GM21576 (cell line): ENCODE measurements at regions not wholly inside any gene's neighbourhood (a gene's known extent, or its start where the extent isn't known, plus 50 kb on each side); places are given as distances from the start of the nearest gene placed in this dataset.
"Not testable (repeated sequence)": the region's sequence is repeated elsewhere in the genome, so short reads cannot be mapped to it uniquely, and the experiment has no call there.

Experiments used
- ATAC-seq: cut with Tn5 transposase; IDR thresholded peaks from one replicate; pipeline ENCODE4 v1.9.1; 2021; ENCODE audit warnings: mild to moderate bottlenecking, moderate library complexity; ENCODE audit not compliant: unreplicated experiment

DNA sequence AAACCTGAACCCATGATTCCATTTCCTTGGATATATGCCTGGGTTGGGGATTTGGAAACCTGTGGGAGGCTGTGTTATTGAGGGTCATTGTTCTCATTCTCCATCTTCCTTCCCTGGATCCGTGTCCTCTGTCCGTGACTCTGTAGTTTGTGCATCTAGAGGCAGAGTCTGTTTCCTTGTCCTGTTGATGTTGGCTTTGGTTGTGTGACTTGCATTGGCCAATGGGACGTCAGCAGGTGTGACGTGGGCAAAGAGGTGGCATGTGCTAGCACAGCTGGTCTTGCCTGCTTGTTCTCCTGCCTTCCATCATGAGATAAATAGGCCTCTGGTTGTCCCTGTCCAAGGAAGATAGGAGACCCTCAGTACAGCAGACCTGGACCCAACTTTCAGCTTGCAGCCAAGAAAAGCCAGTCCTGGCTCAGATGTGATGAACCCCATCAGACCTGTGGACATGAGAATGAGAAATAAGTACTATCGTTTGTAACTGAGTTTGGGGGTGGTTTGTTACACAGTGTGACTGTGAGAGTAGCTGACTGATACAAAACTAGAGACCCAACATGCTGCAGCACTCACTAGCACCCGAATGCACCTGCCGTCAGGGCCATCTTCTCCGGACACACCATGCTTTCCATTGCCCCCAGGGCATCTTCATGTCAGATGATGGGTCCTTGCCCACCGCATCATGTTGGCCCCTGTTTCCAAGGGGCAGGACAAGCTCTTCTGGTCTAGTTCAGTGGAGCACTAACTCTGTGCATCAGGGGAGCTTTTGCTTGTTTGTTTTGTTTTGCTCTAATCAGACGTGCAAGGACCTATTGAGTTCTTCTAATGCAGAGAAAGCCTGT lies 195.3 kb upstream of the SULF2 start:
- ATAC-seq = no peak

GRCh38 chr20:47979361-47980095 lies 194.2 kb upstream of the SULF2 start:
- not testable (repeated sequence) for ATAC-seq

GRCh38 chr20:47978428-47979120 lies 193.3 kb upstream of the SULF2 start:
- not testable (repeated sequence) for ATAC-seq

DNA sequence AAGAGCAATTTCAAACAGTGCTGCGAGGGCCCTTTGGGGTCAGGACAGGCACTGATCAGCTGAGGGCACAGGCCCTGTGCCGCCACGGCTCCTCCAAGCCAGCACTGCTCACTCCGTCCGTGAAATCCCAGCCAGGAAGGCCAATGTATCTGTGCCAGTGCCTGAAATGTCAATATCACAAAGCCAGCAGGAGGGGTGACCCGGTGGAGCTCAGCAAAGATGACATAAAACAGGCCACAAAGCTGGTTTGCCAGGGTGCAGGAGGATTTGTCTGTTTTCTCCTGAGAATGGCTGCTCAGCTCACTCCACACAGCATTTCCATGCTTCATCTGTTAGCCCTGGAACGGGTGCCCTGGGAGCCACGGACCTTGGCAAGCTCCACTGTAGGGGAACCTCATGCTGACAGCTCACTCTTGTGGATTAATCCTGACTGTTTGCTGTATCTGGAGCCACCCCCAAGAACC lies 192.5 kb upstream of the SULF2 start:
- ATAC-seq = not testable (repeated sequence)

DNA sequence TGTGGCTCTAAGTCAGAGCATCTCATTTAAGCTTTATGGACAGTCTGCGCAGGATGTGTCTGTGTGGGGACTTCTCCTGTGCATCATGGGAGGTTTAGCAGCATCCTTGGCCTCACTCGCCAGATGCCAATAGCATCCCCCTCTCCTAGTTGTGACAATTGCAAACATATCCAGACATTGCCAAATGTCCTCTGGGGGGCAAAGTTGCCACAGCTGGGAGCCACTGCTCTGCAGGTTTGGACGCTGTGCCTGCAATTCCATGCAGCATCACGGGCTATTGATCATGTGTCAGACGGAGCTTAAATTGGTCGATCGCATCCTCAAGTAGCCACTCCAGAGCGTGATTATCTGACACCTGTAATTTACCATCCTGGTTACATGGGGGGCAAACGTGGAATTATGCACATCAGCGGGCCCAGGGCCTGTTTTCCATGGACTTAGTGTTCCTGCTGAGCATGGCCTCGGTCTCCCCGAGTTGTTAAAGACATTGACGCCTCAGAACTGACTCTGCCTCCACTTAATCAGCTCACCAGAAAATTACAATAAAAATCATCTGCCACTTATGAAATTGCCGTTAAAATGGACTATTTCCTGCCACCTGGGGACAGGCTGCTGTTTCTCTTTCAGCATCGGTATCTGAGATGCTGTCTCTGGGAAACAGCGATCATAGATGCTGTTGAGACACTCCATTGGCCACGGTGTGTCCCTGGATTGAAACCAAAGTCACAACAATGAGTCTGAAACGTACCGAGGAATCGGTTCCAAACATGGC lies 191.9 kb upstream of the SULF2 start:
- not testable (repeated sequence) for ATAC-seq

GRCh38 chr20:47974234-47974878 lies 189.1 kb upstream of the SULF2 start:
- no peak for ATAC-seq

DNA sequence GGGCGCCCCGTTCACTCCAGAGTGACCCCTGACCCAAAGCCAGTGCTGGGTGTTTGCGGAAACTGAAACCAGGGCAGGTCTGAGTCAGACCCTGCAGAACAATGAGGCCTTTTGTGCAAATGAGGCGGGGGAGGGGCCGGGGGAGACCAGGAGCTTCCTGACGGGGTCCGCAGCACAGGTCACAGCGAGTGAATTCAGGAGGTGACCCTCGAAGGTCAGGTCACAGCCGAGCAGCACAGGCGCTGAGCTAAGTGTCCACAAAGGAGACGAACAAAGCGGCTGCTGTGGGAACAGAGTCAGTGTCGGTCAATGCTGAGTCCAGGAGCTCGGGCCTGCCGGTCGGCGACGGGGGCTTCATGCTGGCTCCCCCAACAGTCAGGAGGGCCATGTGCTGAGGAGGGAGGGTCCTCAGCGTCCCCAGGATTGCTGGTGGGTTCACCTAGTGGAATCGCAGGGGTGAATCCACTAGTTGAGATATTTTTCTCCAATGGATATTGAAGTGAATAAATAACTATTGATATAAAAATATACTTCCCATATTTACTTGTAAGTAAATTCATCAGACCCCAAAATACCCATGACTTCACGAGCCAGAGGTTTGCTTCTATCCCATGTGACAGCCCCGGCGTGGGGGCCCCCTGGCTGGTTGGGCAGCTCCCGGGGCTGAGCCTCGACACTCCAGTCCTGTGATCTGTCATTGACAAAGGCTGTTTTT lies 188.4 kb upstream of the SULF2 start:
- ATAC-seq = no peak

- no peak for ATAC-seq
Observed at GRCh38 chr20:47972916-47973309, 187.6 kb upstream of the SULF2 start.

DNA sequence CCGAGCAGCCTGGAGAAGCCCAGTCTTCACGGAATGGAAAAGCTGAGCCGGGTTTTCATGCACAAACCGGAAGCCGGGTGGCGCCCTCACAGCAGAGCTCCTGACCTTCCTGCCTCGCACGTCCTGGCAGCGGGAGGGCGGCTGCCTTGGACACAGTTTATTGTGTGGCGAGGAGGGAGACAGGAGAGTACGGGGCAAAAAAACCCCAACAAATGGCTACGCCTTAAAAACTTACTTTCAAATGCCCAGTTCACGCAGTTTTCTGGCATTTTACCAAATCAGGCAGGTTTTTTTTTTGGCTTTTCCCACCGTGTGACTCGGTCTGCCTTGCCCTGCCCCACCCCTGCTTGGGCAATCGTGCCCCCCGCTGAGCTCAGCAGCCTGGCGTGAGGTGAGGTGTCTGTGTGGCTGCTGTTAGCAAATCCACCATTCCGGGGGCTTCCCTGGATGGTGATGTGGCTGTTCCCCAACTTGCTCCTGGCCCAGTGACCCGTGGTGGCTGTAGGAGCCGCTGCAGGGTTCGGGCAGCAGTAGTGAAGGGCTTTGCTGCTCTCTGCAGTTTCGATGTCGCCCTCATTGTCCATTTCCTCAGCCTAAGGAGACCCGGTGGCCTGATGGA lies 187.1 kb upstream of the SULF2 start:
- not testable (repeated sequence) for ATAC-seq

DNA sequence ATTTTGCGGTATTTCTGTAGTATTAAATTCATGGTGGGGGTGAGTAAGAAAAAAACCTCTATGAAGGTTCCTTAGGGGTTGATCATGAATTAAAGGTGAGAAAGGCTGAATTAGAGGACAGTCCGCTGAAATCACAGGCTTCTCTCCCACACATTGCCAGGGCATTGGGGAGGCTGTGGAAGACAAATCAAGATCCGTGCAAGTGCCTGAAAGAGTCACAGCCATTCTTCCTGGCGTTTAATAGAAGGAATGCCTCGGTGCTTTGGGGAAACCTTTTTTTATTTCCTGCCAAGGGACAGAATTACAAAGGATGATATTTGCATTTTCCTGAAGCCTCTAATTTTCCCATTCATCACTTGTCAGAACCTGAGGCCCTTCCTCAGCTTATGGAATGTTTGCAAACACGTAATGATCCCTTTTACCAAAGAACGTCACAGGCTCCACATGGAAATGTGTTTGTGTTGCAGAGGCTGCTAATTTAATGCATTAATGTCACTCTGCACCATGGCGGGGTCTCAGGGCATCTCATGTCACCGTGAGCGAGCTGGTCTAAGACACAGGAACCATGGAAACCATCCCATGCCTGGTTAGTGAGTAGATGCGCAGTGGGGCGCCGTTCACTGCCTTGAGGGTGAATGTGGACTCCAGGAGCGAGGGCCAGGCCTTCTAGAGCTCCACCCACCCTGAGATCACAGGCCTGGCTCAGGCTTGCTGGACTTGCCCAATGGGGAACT lies 185.9 kb upstream of the SULF2 start:
- no peak for ATAC-seq

DNA sequence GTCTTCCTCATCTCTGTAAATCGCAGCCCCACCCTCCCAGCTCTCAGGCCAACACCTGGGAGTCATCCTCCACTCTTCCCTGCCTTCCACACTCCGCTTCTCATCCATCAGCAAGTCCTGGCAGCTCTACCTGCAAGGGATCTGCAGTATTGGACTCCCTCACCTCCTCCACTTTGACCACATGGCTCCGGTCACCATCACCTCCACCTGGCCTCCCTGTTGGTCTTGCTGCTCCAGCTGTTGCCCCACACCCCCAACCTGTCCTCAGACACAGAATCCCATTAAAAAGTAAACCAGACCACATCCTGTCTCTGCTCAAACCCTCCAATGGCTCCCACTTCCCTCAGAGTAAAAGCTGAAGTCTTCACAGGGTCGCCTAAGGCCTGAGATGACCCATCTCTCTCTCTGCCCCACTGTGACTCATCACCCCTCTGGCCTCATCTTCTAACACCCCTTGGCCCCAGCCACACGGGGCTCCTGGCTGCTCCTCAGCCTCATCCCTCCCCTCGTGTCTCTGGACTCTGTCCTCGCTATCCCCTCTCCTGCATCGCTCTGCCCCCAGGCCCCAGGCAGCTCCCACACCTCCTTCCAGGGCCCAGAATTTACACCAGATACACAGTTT lies 185.1 kb upstream of the SULF2 start:
- ATAC-seq = no peak

DNA sequence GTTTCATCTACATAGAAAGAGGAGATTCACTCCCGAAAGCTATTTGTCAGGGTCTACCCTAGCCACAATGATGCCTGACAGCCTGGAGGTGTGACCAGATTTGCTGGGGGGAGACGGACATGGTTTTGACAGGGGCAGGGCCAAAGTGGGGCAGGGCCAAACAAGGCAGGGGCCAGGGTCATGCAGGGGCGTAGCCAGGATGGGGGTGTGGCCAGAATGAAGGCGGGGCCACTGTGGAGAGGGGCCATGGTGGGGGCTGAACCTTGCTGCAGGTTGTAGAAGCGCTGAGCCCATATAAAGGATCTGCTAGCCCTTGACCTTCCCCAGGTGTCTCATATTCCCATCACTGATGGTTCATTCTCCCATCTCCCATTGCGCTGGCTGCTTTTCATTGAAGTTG lies 184.1 kb upstream of the SULF2 start:
- no peak for ATAC-seq

DNA sequence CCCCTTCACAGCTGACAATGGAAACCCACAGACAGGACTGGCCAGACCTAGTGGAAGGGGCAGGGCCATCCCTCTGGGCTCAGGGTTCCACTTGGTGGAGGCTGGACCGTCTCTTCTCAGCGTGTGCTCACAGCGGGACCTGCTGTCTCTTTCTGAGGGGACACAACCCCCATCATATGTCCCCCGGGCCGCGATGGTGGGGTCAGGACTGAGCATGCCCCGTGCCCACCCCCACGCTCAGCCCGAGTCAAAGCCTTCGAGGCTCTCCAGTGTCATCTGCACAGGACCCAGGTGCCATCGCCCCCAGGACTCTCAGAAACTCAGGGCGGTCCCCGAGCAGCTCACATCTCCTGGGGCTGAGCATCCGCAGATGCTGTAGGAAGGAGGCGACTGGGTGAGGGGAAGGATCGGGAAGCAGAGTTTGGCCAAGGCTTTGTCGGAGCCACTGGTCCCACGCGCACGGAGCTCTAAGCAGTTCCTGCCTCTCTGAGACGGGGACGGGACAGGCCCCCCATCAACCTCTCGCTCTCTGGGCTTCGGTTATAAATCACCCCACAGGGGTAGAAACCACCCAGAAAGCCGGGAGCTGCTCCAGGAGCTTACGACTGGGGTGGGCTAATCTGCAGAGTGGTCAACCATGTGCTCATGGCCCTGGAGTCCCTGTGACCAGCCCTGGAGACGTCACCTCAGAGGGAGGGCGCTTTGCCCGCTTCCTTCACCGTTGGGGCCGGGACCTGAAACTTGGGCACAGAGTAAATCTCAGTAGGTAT lies 183.4 kb upstream of the SULF2 start:
- no peak for ATAC-seq

DNA sequence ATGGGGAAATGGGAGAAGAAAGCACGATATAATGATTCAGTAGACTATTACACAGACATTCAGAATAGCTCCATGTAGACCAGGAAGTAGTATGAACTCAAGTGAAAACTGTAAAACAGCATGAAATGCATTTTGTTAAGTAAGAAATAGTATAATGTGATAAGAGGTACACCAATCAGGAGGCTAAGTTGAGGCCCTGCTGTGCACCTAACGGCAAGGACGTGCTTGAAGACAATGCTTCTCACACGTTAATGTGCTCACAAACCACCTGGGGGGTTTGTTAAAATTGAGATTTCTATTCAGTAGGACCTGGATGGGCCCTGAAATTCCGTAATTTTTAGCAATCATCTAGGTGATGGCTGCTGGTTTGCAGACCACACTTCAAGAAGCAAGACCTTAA lies 178.9 kb upstream of the SULF2 start:
- ATAC-seq = no peak

- ATAC-seq = no peak
Observed at GRCh38 chr20:47963022-47963421, 177.7 kb upstream of the SULF2 start.

DNA sequence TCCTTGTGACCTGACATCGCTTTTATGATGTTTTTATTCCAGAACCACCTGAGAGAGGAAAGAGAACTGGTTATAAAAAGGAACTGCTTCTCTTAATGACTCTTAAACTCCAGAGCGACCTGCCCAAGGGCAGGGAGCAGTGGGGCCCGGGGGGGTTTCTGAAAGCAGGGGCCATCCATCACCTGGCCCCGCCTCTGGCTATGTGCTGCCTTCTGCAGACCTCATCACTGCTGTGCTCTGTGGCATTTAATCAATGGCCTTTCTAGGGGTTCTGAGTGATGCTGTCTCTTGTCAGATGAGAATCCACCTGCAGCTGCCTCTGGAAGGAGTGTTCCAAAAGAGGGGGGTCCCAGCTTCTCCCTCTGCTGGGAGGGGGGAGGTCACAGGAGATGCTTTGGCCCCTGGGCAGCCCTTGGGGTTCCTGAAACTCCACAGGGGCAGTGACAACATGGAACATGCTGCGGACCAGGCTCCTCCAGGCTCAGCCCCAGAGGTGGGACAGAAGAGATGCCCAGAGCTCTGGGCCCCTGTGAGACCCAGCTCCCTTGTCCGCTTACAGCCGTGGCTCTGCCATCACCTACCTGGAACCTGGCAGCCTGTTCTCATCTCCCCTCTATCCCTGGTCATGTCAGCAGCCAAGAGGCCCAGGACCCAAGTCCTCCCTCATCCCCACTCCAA lies 177.1 kb upstream of the SULF2 start:
- no peak for ATAC-seq
